Stomach (tissue), 8 donors: ENCODE measurements at regions not wholly inside any gene's neighbourhood (a gene's known extent, or its start where the extent isn't known, plus 50 kb on each side); places are given as distances from the start of the nearest gene placed in this dataset.

Source experiments
- DNase-seq, 2 donors: peaks; one replicate each; pipeline versions ENCODE4 v3.0.0 to v3.0.0-alpha.2; 2013 to 2019
- H3K27ac ChIP-seq, 5 donors: fragments of 200-600 bp in 4 of 5; sonication (generic) in 4 of 5; one replicate each; pipeline ENCODE4 v1.5.1; 2013 to 2019; ENCODE audit warnings: mild to moderate bottlenecking in 1 of 5, moderate library complexity in 1 of 5
- H3K27me3 ChIP-seq, 3 donors: fragments of 200-600 bp; sonication (generic); one replicate each; pipeline ENCODE4 v1.5.1; 2017 to 2019; ENCODE audit warnings: mixed run types in 1 of 3
- H3K36me3 ChIP-seq, 4 donors: fragments of 200-600 bp; sonication (generic); 1 replicate in 3 of 4; 2 replicates in 1 of 4; pipeline ENCODE4 v1.5.1; 2016 to 2019
- H3K4me1 ChIP-seq, 4 donors: fragments of 200-600 bp; sonication (generic); one replicate each; pipeline ENCODE4 v1.5.1; 2016 to 2019
- H3K4me3 ChIP-seq, 4 donors: fragments of 200-600 bp; sonication (generic) in 3 of 4; one replicate each; pipeline ENCODE4 v1.5.1; 2016 to 2019; ENCODE audit warnings: mild to moderate bottlenecking in 1 of 4
- H3K9me3 ChIP-seq, 4 donors: fragments of 200-600 bp; sonication (generic); one replicate each; pipeline ENCODE4 v1.5.1; 2016 to 2019
- CTCF ChIP-seq, 7 experiments: fragments of 450-650 bp in 4 of 7; fragments of 200-600 bp in 3 of 7; sonication (generic) in 3 of 7; IDR thresholded peaks; one replicate each; pipeline ENCODE4 v1.5.1; 2016 to 2019; ENCODE audit warnings: antibody characterized with exemption in 7 of 7, control low read depth in 2 of 7, mild to moderate bottlenecking in 1 of 7
- EP300 ChIP-seq: sonication (generic); formaldehyde crosslinking; IDR thresholded peaks from one replicate; pipeline ENCODE4 v1.6.1; 2017; ENCODE audit warnings: antibody characterized with exemption
- POLR2A ChIP-seq, 4 donors: fragments of 450-650 bp; IDR thresholded peaks; one replicate each; pipeline ENCODE4 v1.6.1; 2016; ENCODE audit warnings: antibody characterized with exemption in 4 of 4, control low read depth in 2 of 4, mild to moderate bottlenecking in 1 of 4, moderate library complexity in 1 of 4
- POLR2AphosphoS5 ChIP-seq, 3 donors: sonication (generic); formaldehyde crosslinking; IDR thresholded peaks; one replicate each; pipeline ENCODE4 v1.6.1; 2016; ENCODE audit warnings: antibody characterized with exemption in 3 of 3
- WGBS, 5 donors: extraction: QIAGEN DNeasy Blood & Tissue Kit in 3 of 5; methylation state at CpG; one replicate each; pipeline versions ENCODE4 v1.1.5 to v1.1.7; 2013 to 2018; 5-methylcytosine and 5-hydroxymethylcytosine counted together
- intact Hi-C: fragments of 100-400 bp; cut with DNase I; formaldehyde crosslinking; loops from one replicate; pipeline ENCODE4 v1.15.1; 2023; ENCODE audit warnings: low total_unique reads
- donor health status: healthy with polysubstance abuse.
- donor health status: Bipolar disorder and iron deficiency.
- donor health status: healthy.

- Histone ChIP-seq H3K36me3 (no peaks in the 10 kb centered on the region), H3K27ac (no peak overlapping the region), H3K4me1 (no peaks in the 10 kb centered on the region), H3K9me3 (no peaks in the 10 kb centered on the region), H3K4me3 (no peak overlapping the region), H3K27me3 (no peaks in the 10 kb centered on the region)
- WGBS, 5 donors = 55 to 77% (median 71%) methylated on average over 2 of the region's 2 CpGs
- intact Hi-C loops = no loop called here
- TF ChIP-seq POLR2A (IDR thresholded peaks at IDR 0.05) = no peak
- no peak for DNase-seq
Measured at GRCh38 chr13:34675626-34676025, 266.4 kb upstream of the NBEA start.

- 57 to 81% (median 72%) methylated on average over 2 of the region's 2 CpGs for WGBS, 5 donors
- intact Hi-C loops = no loop called here
- Histone ChIP-seq H3K9me3 (no peaks in the 10 kb centered on the region), H3K36me3 (no peaks in the 10 kb centered on the region), H3K27me3 (no peaks in the 10 kb centered on the region), H3K4me1 (no peaks in the 10 kb centered on the region), H3K27ac (no peak overlapping the region), H3K4me3 (no peak overlapping the region)
- DNase-seq = no peak
- no peak for TF ChIP-seq POLR2AphosphoS5 (IDR thresholded peaks at IDR 0.05)
Measured at GRCh38 chr13:34678154-34678553, 263.9 kb upstream of the NBEA start.

- H3K4me3 ChIP-seq = no peak overlapping the region
- 68 to 73% (median 70%) methylated on average over 4 of the region's 4 CpGs for WGBS, 5 donors
- no peaks in the 10 kb centered on the region for H3K27me3 ChIP-seq
- TF ChIP-seq POLR2AphosphoS5 (IDR thresholded peaks at IDR 0.05) (no peak), POLR2A (IDR thresholded peaks at IDR 0.05) (no peak), EP300 (no peak), CTCF (IDR thresholded peaks at IDR 0.05) (no peak)
- no peaks in the 10 kb centered on the region for H3K9me3 ChIP-seq
- H3K36me3 ChIP-seq = no peaks in the 10 kb centered on the region
- no peaks in the 10 kb centered on the region for H3K4me1 ChIP-seq
- no peak overlapping the region for H3K27ac ChIP-seq
- no peak for DNase-seq
- intact Hi-C loops = no loop called here
Measured at GRCh38 chr13:34681405-34681955, 260.6 kb upstream of the NBEA start.

- H3K36me3 ChIP-seq = no peaks in the 10 kb centered on the region
- H3K4me1 ChIP-seq = peaks cover 0 to 5% (median 0%) of the 10 kb centered on the region in 4 donors
- no peak for DNase-seq
- intact Hi-C loops = no loop called here
- H3K27me3 ChIP-seq = no peaks in the 10 kb centered on the region
- WGBS, 5 donors = 86 to 96% (median 87%) methylated on average over 2 of the region's 2 CpGs
- H3K4me3 ChIP-seq = no peak overlapping the region
- TF ChIP-seq CTCF (IDR thresholded peaks at IDR 0.05) = no peak
- no peak overlapping the region for H3K27ac ChIP-seq
- H3K9me3 ChIP-seq = no peaks in the 10 kb centered on the region
Measured at GRCh38 chr13:34695063-34695462, 247.0 kb upstream of the NBEA start.

- Histone ChIP-seq H3K9me3 (no peaks in the 10 kb centered on the region), H3K4me3 (no peak overlapping the region), H3K27ac (no peak overlapping the region), H3K36me3 (no peaks in the 10 kb centered on the region), H3K27me3 (no peaks in the 10 kb centered on the region), H3K4me1 (peaks cover 0 to 5% (median 0%) of the 10 kb centered on the region in 4 donors)
- intact Hi-C loops = no loop called here
- no peak for DNase-seq
- 84 to 93% (median 89%) methylated on average over 5 of the region's 5 CpGs for WGBS, 5 donors
- TF ChIP-seq POLR2A (IDR thresholded peaks at IDR 0.05) (no peak), CTCF (IDR thresholded peaks at IDR 0.05) (no peak), POLR2AphosphoS5 (IDR thresholded peaks at IDR 0.05) (no peak), EP300 (no peak)
Measured at GRCh38 chr13:34696296-34696695, 245.8 kb upstream of the NBEA start.
